8988T (cell line): ENCODE measurements at regions not wholly inside any gene's neighbourhood (a gene's known extent, or its start where the extent isn't known, plus 50 kb on each side); places are given as distances from the start of the nearest gene placed in this dataset.
A peak's percentile ranks its signal among the peaks of the same experiment; 100 is the strongest.
"Not testable (repeated sequence)": the region's sequence is repeated elsewhere in the genome, so short reads cannot be mapped to it uniquely, and the experiment has no call there.

Source experiments
- DNase-seq: peaks from one replicate; pipeline ENCODE4 v3.0.0; 2011

- no peak for DNase-seq
Observed at GRCh38 chr5:102666164-102666946, 88.8 kb upstream of the PAM start.

GRCh38 chr5:102668220-102668932 is 86.7 kb upstream of the PAM start:
- DNase-seq = no peak

GRCh38 chr5:102670224-102670836 is 84.8 kb upstream of the PAM start:
- DNase-seq = peak; percentile 38

GRCh38 chr5:102671033-102671734 is 83.9 kb upstream of the PAM start:
- not testable (repeated sequence) for DNase-seq

GRCh38 chr5:102678267-102679058 is 76.6 kb upstream of the PAM start:
- DNase-seq = no peak

GRCh38 chr5:102681403-102681983 is 73.6 kb upstream of the PAM start:
- peak; percentile 12 for DNase-seq

- DNase-seq = no peak
Observed at GRCh38 chr5:102682101-102682647, 72.9 kb upstream of the PAM start.

- DNase-seq = not testable (repeated sequence)
Observed at GRCh38 chr5:102688076-102688475, 67.0 kb upstream of the PAM start.

GRCh38 chr5:102688581-102689342 is 66.3 kb upstream of the PAM start:
- not testable (repeated sequence) for DNase-seq

GRCh38 chr5:102690910-102691309 is 64.2 kb upstream of the PAM start:
- no peak for DNase-seq

GRCh38 chr5:102691434-102691833 is 63.7 kb upstream of the PAM start:
- no peak for DNase-seq

GRCh38 chr5:102700120-102700831 is 54.8 kb upstream of the PAM start:
- DNase-seq = no peak

GRCh38 chr5:102700916-102701315 is 54.2 kb upstream of the PAM start:
- DNase-seq = no peak

GRCh38 chr5:102701748-102702147 is 53.4 kb upstream of the PAM start:
- DNase-seq = no peak
